GM12878 (cell line): ENCODE measurements at regions not wholly inside any gene's neighbourhood (a gene's known extent, or its start where the extent isn't known, plus 50 kb on each side); places are given as distances from the start of the nearest gene placed in this dataset.

Experiments used
- BHLHE40 ChIP-seq, 2 experiments: fragments of 450-650 bp in 1 of 2; IDR thresholded peaks; 2 replicates each; pipeline ENCODE4 v1.6.1; 2011 to 2017; ENCODE audit warnings: low read depth in 2 of 2, borderline replicate concordance in 1 of 2, improper control_type of control experiment in 1 of 2, low read length in 1 of 2, mild to moderate bottlenecking in 1 of 2
- CBFB ChIP-seq: IDR thresholded peaks from 2 replicates; pipeline ENCODE4 v1.6.1; 2016; ENCODE audit warnings: antibody characterized with exemption, low read depth
- CHD2 ChIP-seq: IDR thresholded peaks from 2 replicates; pipeline ENCODE4 v1.6.1; 2011; ENCODE audit warnings: low read depth, low read length, improper control_type of control experiment, borderline replicate concordance
- GABPA ChIP-seq: IDR thresholded peaks from 2 replicates; pipeline ENCODE4 v1.6.1; 2014; ENCODE audit warnings: antibody characterized with exemption, low read depth, mild to moderate bottlenecking, inconsistent platforms
- IKZF1 ChIP-seq: fragments of 450-650 bp; conservative IDR thresholded peaks from 2 replicates; pipeline ENCODE4 v1.6.1; 2017; ENCODE audit warnings: antibody characterized with exemption, mild to moderate bottlenecking
- KAT2A ChIP-seq: conservative IDR thresholded peaks from 2 replicates; pipeline ENCODE4 v1.6.1; 2011; ENCODE audit warnings: low read depth, low read length; ENCODE audit not compliant: control insufficient read depth
- MAX ChIP-seq: IDR thresholded peaks from 2 replicates; pipeline ENCODE4 v1.6.1; 2012; ENCODE audit warnings: low read depth, low read length, improper control_type of control experiment
- MTA2 ChIP-seq: fragments of 450-650 bp; IDR thresholded peaks from 2 replicates; pipeline ENCODE4 v1.6.1; 2016; ENCODE audit warnings: low read depth, mild to moderate bottlenecking, moderate library complexity
- MYC ChIP-seq: IDR thresholded peaks from 2 replicates; pipeline ENCODE4 v1.6.1; 2011; ENCODE audit warnings: mild to moderate bottlenecking, low read length, moderate library complexity, inconsistent platforms; ENCODE audit not compliant: insufficient read depth, insufficient replicate concordance, insufficient read length, severe bottlenecking
- NRF1 ChIP-seq: conservative IDR thresholded peaks from 2 replicates; pipeline ENCODE4 v1.6.1; 2011; ENCODE audit warnings: mild to moderate bottlenecking, low read depth, low read length, improper control_type of control experiment
- PAX5 ChIP-seq: IDR thresholded peaks from 2 replicates; pipeline ENCODE4 v1.6.1; 2011; ENCODE audit warnings: low read depth, low read length, borderline replicate concordance
- POU2F2 ChIP-seq: IDR thresholded peaks from 3 replicates; pipeline ENCODE4 v1.6.1; 2011; ENCODE audit warnings: low read depth, mild to moderate bottlenecking, low read length, borderline replicate concordance
- REST ChIP-seq: IDR thresholded peaks from 2 replicates; pipeline ENCODE4 v1.6.1; 2012; ENCODE audit warnings: mild to moderate bottlenecking, low read depth, low read length
- RFX5 ChIP-seq: IDR thresholded peaks from 2 replicates; pipeline ENCODE4 v1.6.1; 2011; ENCODE audit warnings: low read depth, low read length, improper control_type of control experiment
- SMC3 ChIP-seq: IDR thresholded peaks from 2 replicates; pipeline ENCODE4 v1.6.1; 2011; ENCODE audit warnings: low read length, improper control_type of control experiment, borderline replicate concordance
- STAT1 ChIP-seq: fragments of 450-650 bp; conservative IDR thresholded peaks from 2 replicates; pipeline ENCODE4 v1.6.1; 2014; ENCODE audit warnings: antibody characterized with exemption, mild to moderate bottlenecking
- YBX1 ChIP-seq: fragments of 450-650 bp; IDR thresholded peaks from 2 replicates; pipeline ENCODE4 v1.6.1; 2016; ENCODE audit warnings: antibody characterized with exemption
- ZBED1 ChIP-seq: IDR thresholded peaks from 2 replicates; pipeline ENCODE4 v1.6.1; 2016; ENCODE audit warnings: borderline replicate concordance

- TF ChIP-seq MAX (no peak), CHD2 (no peak), YBX1 (no peak), STAT1 (no peak), KAT2A (no peak), MTA2 (no peak), SMC3 (peak; percentile 85), GABPA (no peak), NRF1 (no peak), POU2F2 (peak; percentile 21; the same call in 1 of the 3 replicates), IKZF1 (no peak), ZBED1 (no peak), RFX5 (no peak), PAX5 (no peak), BHLHE40 (IDR thresholded peaks at IDR 0.05; ENCODE audit: borderline replicate concordance in 1 of 2, low read depth in 2 of 2, low read length in 1 of 2) (peak; percentile 20 to 43; a peak in 2 of 4 replicates), REST (no peak), CBFB (no peak), MYC (no peak)
- TF ChIP-seq, all 136 proteins: peak for 7
Measured at GRCh38 chr6:166775180-166775922, 148.3 kb upstream of the RPS6KA2 start (continued).
